HS-27A (cell line): ENCODE measurements at regions not wholly inside any gene's neighbourhood (a gene's known extent, or its start where the extent isn't known, plus 50 kb on each side); places are given as distances from the start of the nearest gene placed in this dataset.

Experiments used
- DNase-seq: peaks from one replicate; pipeline ENCODE4 v3.0.0-alpha.2; 2012; ENCODE audit warnings: low read depth, missing footprints

- no peak for DNase-seq
Measured at GRCh38 chrX:40149286-40150175, 51.8 kb upstream of the BCOR start.

- no peak for DNase-seq
Measured at GRCh38 chrX:40148385-40149285, 50.9 kb upstream of the BCOR start.

DNA sequence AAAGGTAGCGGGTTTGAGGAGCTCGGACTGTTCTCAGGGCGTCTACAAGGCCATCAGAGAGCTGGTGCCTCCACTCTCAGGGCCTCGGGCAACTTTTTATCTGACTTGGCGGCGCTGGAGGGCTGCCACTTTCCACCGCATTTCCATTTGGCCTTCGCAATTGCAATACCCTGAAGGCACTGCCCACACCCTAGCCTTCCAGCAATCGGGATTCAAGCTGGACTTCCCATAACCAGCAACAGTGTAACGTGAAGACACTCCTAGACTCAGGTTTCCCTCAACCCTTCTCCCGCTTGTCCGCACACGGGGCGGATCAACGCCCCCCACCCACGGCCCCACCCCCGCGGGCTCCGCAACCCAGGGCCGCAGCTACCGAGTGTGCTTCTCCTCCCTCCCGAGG lies 50.2 kb upstream of the BCOR start:
- no peak for DNase-seq
